Cardiac muscle cell (in vitro differentiated cells and primary cell): ENCODE measurements at regions not wholly inside any gene's neighbourhood (a gene's known extent, or its start where the extent isn't known, plus 50 kb on each side); places are given as distances from the start of the nearest gene placed in this dataset.

Experiments used
- DNase-seq, 2 donors: peaks; one replicate each; pipeline versions ENCODE4 v3.0.0 to v3.0.0-alpha.2; 2010 to 2017; ENCODE audit warnings: low read depth in 1 of 2, low spot score in 1 of 2
- H3K27ac ChIP-seq: fragments of 200-600 bp; sonication (generic); 2 replicates; pipeline ENCODE4 v1.5.1; 2016
- H3K27me3 ChIP-seq: fragments of 200-600 bp; sonication (generic); 2 replicates; pipeline ENCODE4 v1.6.0; 2016; ENCODE audit warnings: control low read depth
- H3K36me3 ChIP-seq: fragments of 200-600 bp; sonication (generic); 2 replicates; pipeline ENCODE4 v1.5.1; 2016; ENCODE audit warnings: control low read depth
- H3K4me1 ChIP-seq: fragments of 200-600 bp; sonication (generic); 2 replicates; pipeline ENCODE4 v1.8.1; 2017; ENCODE audit warnings: low read depth, mild to moderate bottlenecking, mixed run types
- H3K4me3 ChIP-seq: fragments of 200-600 bp; sonication (generic); 2 replicates; pipeline ENCODE4 v1.5.1; 2016; ENCODE audit warnings: mild to moderate bottlenecking
- H3K9me3 ChIP-seq: fragments of 200-600 bp; sonication (generic); 2 replicates; pipeline ENCODE4 v1.5.1; 2017; ENCODE audit warnings: low read depth, mild to moderate bottlenecking, control low read depth
- CTCF ChIP-seq: IDR thresholded peaks from 2 replicates; pipeline ENCODE4 v1.5.1; 2012; ENCODE audit warnings: low read depth, mild to moderate bottlenecking, low read length

- DNase-seq: no peak
- TF ChIP-seq CTCF: no peak
- Histone ChIP-seq H3K27ac (no peak overlapping the region), H3K4me3 (no peak overlapping the region), H3K9me3 (no peaks in the 10 kb centered on the region), H3K4me1 (no peaks in the 10 kb centered on the region), H3K27me3 (peaks cover 4% of the 10 kb centered on the region), H3K36me3 (no peaks in the 10 kb centered on the region)
These were observed 82.4 kb upstream of the DLG1 start for GRCh38 chr3:197380786-197381185.

- Histone ChIP-seq H3K9me3 (no peaks in the 10 kb centered on the region), H3K27ac (no peak overlapping the region), H3K4me3 (no peak overlapping the region), H3K36me3 (no peaks in the 10 kb centered on the region), H3K27me3 (no peaks in the 10 kb centered on the region), H3K4me1 (no peaks in the 10 kb centered on the region)
- DNase-seq: no peak
- TF ChIP-seq CTCF: no peak
These were observed 80.7 kb upstream of the DLG1 start for GRCh38 chr3:197378985-197379718.

- Histone ChIP-seq H3K9me3 (no peaks in the 10 kb centered on the region), H3K36me3 (no peaks in the 10 kb centered on the region), H3K27me3 (no peaks in the 10 kb centered on the region), H3K27ac (no peak overlapping the region), H3K4me3 (no peak overlapping the region), H3K4me1 (no peaks in the 10 kb centered on the region)
- no peak for TF ChIP-seq CTCF
- no peak for DNase-seq
These were observed 78.5 kb upstream of the DLG1 start for GRCh38 chr3:197376735-197377555.

- Histone ChIP-seq H3K27ac (no peak overlapping the region), H3K27me3 (no peaks in the 10 kb centered on the region), H3K4me1 (no peaks in the 10 kb centered on the region), H3K36me3 (no peaks in the 10 kb centered on the region), H3K4me3 (no peak overlapping the region), H3K9me3 (no peaks in the 10 kb centered on the region)
- no peak for TF ChIP-seq CTCF
- no peak for DNase-seq
These were observed 77.6 kb upstream of the DLG1 start for GRCh38 chr3:197376020-197376419.

- H3K27me3 ChIP-seq: no peaks in the 10 kb centered on the region
- no peaks in the 10 kb centered on the region for H3K4me1 ChIP-seq
- no peak overlapping the region for H3K27ac ChIP-seq
- TF ChIP-seq CTCF: no peak
- no peak overlapping the region for H3K4me3 ChIP-seq
- H3K9me3 ChIP-seq: no peaks in the 10 kb centered on the region
- DNase-seq: no peak
- H3K36me3 ChIP-seq: no peaks in the 10 kb centered on the region
These were observed 76.6 kb upstream of the DLG1 start for GRCh38 chr3:197375001-197375441.
